GM19467 (cell line): ENCODE measurements at regions not wholly inside any gene's neighbourhood (a gene's known extent, or its start where the extent isn't known, plus 50 kb on each side); places are given as distances from the start of the nearest gene placed in this dataset.
"Not testable (repeated sequence)": the region's sequence is repeated elsewhere in the genome, so short reads cannot be mapped to it uniquely, and the experiment has no call there.

Experiments
- ATAC-seq: cut with Tn5 transposase; IDR thresholded peaks from one replicate; pipeline ENCODE4 v1.9.1; 2021; ENCODE audit warnings: mild to moderate bottlenecking, moderate library complexity; ENCODE audit not compliant: unreplicated experiment

GRCh38 chr6:131336596-131336995, 201.3 kb downstream of the AKAP7 start:
- ATAC-seq: no peak

GRCh38 chr6:131346896-131347295, 211.6 kb downstream of the AKAP7 start:
- not testable (repeated sequence) for ATAC-seq

DNA sequence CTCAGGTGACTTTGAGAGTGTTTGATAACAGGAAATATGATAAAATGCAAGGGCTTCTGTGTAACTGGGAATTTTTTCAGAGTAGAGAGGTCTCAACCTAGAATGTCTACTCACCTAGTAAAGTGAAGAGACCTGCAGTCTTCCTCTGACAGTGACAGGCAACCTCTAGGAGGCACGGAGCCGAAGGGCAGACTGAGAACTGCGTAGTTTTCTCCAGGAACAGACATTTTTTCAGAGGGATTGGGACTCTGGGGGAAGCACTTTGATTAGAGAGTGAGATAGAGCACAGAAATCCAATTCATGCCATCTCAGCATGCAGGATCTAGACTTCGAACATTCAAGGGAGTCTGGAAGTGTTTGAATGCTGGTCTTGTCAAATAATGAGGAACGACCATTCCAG, 213.3 kb downstream of the AKAP7 start:
- no peak for ATAC-seq

DNA sequence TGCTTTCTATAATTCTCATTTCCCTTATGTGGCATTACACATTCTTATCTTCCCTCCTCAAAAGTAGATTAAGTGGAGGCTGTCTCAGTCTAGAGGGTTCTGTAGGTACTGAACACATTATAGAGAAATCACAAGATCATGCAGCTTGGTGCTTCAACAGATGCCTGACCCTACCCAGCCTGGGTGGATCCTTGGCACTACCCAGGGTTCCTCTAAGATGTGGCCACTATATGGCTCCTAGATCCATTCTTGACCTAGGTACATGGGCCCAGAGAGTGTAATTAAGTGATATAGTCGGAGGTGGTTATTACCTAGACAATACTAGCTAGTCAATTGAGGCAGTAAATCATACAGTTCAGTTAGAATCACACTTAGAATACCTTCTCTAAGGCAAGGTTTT, 213.9 kb downstream of the AKAP7 start:
- no peak for ATAC-seq

- ATAC-seq: no peak
These were observed 217.8 kb downstream of the AKAP7 start for GRCh38 chr6:131353106-131353505.

DNA sequence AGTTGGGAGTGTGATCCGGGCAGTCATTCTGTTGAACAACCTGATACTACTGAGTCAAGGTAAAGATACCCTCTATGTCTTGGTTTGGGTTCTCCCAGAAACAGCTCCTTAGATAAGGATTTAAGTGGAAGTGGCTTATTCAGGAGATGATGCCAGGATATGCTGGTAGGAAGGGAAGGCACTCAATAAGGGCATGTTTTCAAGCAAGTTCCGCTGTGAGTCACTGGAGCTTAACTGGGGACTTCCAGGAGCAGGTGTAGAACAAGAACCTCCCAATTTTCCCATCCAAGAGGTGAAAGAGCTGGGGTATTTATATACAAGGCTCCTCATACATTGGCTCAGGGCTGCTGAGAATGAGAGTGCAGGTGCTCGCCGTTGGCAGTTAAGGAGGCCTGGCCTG, 218.6 kb downstream of the AKAP7 start:
- ATAC-seq: no peak

GRCh38 chr6:131354356-131354755, 218.7 kb upstream of the ARG1 start:
- no peak for ATAC-seq

GRCh38 chr6:131356161-131356560, 216.9 kb upstream of the ARG1 start:
- no peak for ATAC-seq

GRCh38 chr6:131357501-131357900, 215.5 kb upstream of the ARG1 start:
- no peak for ATAC-seq

DNA sequence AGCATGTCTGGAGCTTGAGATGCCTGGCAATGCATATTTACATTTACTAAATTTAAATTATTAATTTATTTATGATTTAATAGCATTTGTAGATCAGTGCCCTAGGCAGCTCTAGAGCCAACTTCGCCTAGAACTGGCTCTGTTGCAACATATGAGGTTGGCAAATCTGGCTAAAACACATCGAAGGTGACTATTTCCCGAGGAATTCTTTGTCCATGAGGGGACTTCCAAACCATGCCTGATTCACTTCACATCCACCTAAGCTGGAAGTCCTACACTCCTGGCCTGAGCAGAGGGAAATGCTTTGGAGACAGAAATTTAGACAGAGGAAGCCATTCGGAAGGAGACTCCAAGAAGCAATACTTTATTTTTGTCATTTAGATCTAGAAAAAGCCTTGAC, 211.0 kb upstream of the ARG1 start:
- ATAC-seq: no peak

GRCh38 chr6:131362696-131363095, 210.3 kb upstream of the ARG1 start:
- no peak for ATAC-seq

DNA sequence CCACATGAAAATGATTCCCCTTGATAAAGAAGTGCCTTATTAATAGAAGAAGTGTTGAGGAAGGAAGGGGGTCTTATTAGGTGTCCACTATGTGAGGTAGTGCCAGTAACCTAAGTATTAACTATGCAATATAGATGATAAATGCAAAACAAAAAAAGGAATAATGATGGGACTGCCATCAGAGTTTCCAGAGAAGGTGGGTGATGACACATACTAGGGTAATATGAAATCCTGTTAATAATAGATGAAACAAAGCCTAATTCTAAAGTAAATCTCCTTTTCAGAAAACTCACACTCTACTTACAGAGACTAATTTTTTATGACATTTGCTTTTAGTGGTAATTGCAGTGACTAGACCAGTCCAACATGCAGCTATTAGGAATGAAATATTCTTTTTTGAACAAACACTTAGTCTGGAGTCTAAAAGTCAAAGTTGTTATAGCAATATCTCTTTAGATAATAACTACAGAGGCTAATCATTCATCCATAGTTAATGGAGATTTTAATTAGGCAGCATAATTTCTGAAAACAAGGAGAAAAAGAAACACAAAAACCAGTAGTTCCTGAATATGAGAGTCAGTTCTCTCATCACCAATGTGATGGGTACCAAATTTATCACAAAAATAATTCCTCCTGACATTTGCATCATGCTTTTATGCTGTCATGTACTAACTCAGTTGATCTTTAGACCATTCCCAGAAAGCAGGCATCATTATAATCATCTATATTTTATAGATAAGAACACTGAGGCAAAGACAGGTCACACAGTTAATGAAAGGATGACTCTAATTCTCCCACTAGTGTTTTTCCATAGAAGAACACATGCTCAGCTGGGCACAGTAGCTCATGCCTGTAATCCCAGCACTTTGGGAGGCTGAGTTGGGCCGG, 208.8 kb upstream of the ARG1 start:
- ATAC-seq: no peak

DNA sequence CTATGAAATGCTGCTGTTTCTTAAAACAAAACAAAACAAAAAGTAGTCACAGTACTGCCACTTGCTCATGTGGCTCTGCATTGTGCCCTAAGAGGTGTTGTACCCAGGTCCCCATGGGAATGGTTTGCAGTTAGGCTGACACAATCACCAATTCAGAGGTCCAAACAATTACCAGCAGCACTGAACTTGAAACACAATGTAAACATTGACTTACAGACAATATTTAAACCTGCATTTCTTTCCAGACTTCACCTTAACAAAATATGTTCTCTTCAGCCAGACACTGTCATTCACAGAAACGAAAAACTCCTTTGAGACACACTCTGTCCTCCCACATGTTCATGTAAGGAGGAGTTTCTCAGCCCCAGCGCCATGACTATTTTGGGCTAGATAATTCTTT, 206.8 kb upstream of the ARG1 start:
- no peak for ATAC-seq

GRCh38 chr6:131367206-131367873, 205.7 kb upstream of the ARG1 start:
- no peak for ATAC-seq

GRCh38 chr6:131368198-131368911, 204.7 kb upstream of the ARG1 start:
- ATAC-seq: peak; percentile 80

DNA sequence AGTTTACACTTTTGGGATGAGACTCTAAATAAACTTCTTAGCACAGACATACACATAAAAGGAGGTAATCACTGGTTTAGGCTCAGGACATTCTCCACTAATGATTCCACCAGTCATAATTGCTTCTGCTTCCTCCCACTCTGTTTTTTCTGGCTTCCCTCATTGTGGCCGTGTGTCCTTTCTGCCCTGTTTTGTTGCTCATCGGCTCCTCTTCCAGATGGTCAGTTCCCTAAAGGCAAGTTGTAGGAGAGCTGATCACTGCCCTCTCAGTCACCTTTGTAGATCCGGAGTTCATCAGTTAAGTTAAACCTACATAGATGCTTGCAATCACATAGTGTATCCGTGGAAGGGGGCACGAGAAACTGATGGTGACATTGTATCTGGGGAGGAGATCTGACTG, 200.5 kb upstream of the ARG1 start:
- no peak for ATAC-seq

DNA sequence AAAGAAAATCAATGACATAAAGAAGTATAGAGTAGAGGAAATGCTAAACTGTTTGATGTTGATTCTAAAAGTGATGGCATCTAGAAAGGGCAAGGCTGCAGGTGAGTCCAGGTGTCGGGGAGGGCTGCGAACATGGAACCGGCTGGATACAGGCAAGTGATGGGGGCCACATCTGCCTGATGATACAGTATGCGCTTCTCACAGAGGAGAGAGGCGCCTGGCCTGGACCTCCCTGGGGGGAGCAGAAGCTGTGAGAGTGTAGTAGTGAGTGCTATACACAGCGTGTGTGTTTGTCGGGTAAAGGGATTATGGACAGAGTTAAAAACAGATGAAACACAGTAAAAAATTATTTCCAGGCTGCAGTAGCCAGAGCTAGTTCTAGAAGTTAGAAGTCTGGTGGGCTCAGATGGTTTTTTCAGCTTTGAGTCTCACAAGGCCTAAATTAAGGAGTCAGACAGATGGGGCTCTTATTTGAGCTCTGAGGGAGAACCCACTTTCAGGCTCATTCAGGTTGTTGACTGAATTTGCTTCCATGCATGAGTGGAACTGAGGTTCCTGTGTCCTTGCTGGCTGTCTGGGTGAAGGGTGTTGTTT, 195.8 kb upstream of the ARG1 start:
- no peak for ATAC-seq

- no peak for ATAC-seq
These were observed 194.2 kb upstream of the ARG1 start for GRCh38 chr6:131378874-131379273.

- no peak for ATAC-seq
These were observed 193.1 kb upstream of the ARG1 start for GRCh38 chr6:131379948-131380347.

DNA sequence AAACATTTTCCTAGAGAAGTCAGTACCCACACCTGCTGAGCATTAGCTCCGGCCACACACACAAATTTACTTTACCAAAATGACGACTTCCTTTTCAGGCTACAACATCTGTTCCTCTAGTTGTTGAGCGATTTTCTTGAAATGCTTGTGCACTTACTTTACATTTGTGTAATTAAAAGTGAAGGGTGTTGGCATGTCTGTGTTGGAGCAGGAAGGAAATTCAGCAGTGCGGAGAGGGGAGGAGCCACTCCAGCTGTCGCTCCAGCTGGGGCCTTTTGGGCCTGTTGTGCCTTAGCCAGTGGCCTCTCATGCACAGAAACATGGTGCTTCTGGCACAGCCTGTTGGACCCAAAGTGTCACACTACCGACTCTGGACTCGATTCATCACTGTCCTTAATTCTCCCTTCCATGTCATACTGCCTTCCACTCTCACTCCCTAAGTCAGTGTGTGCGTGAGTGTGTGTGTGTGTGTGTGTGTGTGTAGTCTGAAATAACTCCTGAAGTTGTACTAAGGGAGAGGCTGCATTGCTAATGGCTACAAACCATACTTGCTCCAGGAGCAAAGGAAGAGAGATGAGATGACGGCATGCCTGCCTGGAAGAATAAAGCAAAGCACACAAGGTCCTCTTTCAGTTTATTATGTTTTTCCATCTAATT, 191.8 kb upstream of the ARG1 start:
- no peak for ATAC-seq

GRCh38 chr6:131381709-131382093, 191.3 kb upstream of the ARG1 start:
- ATAC-seq: no peak
